ENCODE measurements at regions not wholly inside any gene's neighbourhood (a gene's known extent, or its start where the extent isn't known, plus 50 kb on each side); places are given as distances from the start of the nearest gene placed in this dataset.
"Not testable (repeated sequence)": the region's sequence is repeated elsewhere in the genome, so short reads cannot be mapped to it uniquely, and the experiment has no call there.

DNA sequence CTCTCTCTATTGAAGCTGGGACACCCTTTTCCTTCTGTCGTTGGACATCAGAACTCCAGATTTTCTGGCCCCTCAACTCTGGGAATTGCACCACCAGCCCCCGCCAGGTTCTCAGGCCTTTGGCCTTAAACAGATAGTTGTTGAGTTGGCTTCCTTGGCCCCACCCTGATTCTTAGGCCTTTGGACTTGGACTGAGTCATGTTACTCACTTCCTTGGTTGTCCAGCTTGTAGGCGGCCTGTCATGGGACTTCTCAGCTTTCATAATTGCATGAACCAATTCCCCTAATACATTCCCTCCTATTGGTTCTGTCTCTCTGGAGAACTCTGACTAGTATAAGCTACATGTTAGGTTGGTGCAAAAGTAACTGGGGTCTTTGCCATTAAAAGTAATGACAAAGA, 195.7 kb downstream of the GPAT3 start:
- Histone ChIP-seq H3K27ac (ENCODE audit: insufficient read depth in 1 of 2, low read depth in 1 of 2, low read length in 2 of 2, poor library complexity in 1 of 2, severe bottlenecking in 2 of 2) (no peak overlapping the region), H3K27me3 (replicated peaks in 2 of 5; ENCODE audit: control insufficient read depth in 4 of 5, insufficient read depth in 5 of 5, low read length in 4 of 5) (peaks cover 0 to 2% (median 0%) of the 10 kb centered on the region in 5 experiments), H3K9me3 (ENCODE audit: control extremely low read depth in 1 of 5, control insufficient read depth in 4 of 5, insufficient read depth in 2 of 5, low read depth in 1 of 5, low read length in 4 of 5) (peaks cover 0 to 8% (median 0%) of the 10 kb centered on the region in 5 experiments), H3K4me3 (ENCODE audit: control insufficient read depth in 1 of 7, extremely low read depth in 1 of 7, insufficient read depth in 4 of 7, low read depth in 2 of 7, low read length in 6 of 7) (no peak overlapping the region), H3K36me3 (ENCODE audit: control insufficient read depth in 4 of 4, insufficient read depth in 4 of 4, low read length in 3 of 4) (no peaks in the 10 kb centered on the region), H3K4me1 (ENCODE audit: control extremely low read depth in 1 of 4, control insufficient read depth in 4 of 4, insufficient read depth in 4 of 4, low read length in 3 of 4) (no peaks in the 10 kb centered on the region)
- POLR2A ChIA-PET: no interaction called here
- CTCF ChIA-PET: no interaction called here
- 100% methylated on average over 1 of the region's 3 CpGs for WGBS (ENCODE audit: insufficient coverage)
- DNase-seq: no peak

DNA sequence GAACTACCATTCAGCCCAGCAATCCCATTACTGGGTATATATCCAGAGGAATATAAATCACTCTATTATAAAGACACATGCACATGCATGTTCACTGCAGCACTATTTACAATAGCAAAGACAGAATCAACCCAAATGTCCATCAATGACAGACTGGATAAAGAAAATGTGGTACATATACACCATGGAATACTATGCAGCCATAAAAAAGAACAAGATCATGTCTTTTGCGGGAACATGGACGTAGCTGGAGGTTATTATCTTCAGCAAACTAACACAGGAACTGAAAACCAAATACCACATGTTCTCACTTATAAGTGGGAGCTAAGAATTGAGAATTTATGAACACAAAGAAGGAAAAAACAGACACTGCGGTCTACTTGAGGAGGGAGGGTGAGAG, 195.1 kb downstream of the GPAT3 start:
- H3K9me3 ChIP-seq (ENCODE audit: control extremely low read depth in 1 of 5, control insufficient read depth in 4 of 5, insufficient read depth in 2 of 5, low read depth in 1 of 5, low read length in 4 of 5); POLR2A ChIA-PET: not testable (repeated sequence)
- no CpG with 5 or more reads among the region's 3 CpGs for WGBS (ENCODE audit: insufficient coverage)

DNA sequence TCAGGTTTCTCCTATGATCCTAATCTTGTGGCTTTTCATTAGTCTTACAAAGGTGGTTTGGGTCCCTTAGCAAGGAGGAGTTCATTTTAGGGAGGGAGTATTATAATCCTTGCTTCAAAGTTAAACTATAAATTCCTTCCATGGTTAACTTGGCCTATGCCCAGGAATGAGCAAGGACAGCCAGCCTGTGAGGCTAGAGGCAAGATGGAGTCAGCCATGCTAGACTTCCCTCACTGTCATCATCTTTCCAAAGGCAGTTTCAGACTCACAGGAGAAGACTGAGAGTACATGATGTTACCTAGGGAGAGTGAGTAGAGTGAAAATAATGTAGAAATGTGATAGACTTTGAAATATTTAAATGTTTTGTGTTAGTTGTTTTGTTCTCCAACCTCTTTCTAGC, 192.3 kb downstream of the GPAT3 start:
- Histone ChIP-seq H3K27ac (ENCODE audit: insufficient read depth in 1 of 2, low read depth in 1 of 2, low read length in 2 of 2, poor library complexity in 1 of 2, severe bottlenecking in 2 of 2) (no peak overlapping the region), H3K4me3 (ENCODE audit: control insufficient read depth in 1 of 7, extremely low read depth in 1 of 7, insufficient read depth in 4 of 7, low read depth in 2 of 7, low read length in 6 of 7) (no peak overlapping the region), H3K27me3 (replicated peaks in 2 of 5; ENCODE audit: control insufficient read depth in 4 of 5, insufficient read depth in 5 of 5, low read length in 4 of 5) (no peaks in the 10 kb centered on the region), H3K4me1 (ENCODE audit: control extremely low read depth in 1 of 4, control insufficient read depth in 4 of 4, insufficient read depth in 4 of 4, low read length in 3 of 4) (no peaks in the 10 kb centered on the region), H3K9me3 (ENCODE audit: control extremely low read depth in 1 of 5, control insufficient read depth in 4 of 5, insufficient read depth in 2 of 5, low read depth in 1 of 5, low read length in 4 of 5) (peaks cover 0 to 8% (median 0%) of the 10 kb centered on the region in 5 experiments), H3K36me3 (ENCODE audit: control insufficient read depth in 4 of 4, insufficient read depth in 4 of 4, low read length in 3 of 4) (no peaks in the 10 kb centered on the region)
- no peak for DNase-seq
- ChIA-PET CTCF (no interaction called here), POLR2A (no interaction called here)

More for the DNA sequence above, 195.1 kb downstream of the GPAT3 start:
- H3K36me3 ChIP-seq (ENCODE audit: control insufficient read depth in 4 of 4, insufficient read depth in 4 of 4, low read length in 3 of 4); DNase-seq; CTCF ChIA-PET; H3K27me3 ChIP-seq (replicated peaks in 2 of 5; ENCODE audit: control insufficient read depth in 4 of 5, insufficient read depth in 5 of 5, low read length in 4 of 5); H3K4me3 ChIP-seq (ENCODE audit: control insufficient read depth in 1 of 7, extremely low read depth in 1 of 7, insufficient read depth in 4 of 7, low read depth in 2 of 7, low read length in 6 of 7); H3K4me1 ChIP-seq (ENCODE audit: control extremely low read depth in 1 of 4, control insufficient read depth in 4 of 4, insufficient read depth in 4 of 4, low read length in 3 of 4); H3K27ac ChIP-seq (ENCODE audit: insufficient read depth in 1 of 2, low read depth in 1 of 2, low read length in 2 of 2, poor library complexity in 1 of 2, severe bottlenecking in 2 of 2): not testable (repeated sequence)

DNA sequence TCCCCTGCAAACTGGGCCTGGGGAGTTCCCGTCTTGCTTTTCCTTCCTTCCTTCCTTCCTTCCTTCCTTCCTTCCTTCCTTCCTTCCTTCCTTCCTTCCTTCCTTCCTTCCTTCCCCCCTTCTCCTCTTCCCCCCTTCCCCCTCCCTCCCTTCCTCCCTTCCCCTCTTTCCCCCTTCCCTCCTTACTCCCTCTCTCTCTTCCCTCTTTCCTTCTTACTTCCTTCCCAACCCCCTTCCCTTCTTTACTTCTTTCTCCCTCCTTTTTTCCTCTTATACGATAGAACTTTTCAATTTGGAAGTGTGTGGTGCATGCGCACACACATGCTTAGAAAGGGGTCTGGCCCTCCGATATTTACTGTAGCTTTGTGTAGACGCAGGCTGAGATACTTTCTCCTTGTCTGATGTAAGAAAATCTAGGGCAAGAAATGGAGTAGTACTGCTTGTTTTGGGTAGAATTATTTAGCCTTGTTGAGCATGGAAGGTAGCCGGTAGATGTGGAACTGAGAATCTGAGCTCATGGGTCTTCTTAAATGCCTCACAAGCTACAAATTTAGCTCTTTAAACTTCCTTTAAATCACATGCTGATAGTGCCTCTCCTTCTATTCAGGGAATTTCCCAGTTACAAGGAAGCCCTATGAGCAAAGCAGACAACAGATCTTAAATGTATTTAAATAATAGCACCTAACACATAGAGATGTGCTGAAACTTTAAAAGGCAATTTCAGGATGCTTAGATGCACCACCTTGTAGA, 189.6 kb downstream of the GPAT3 start:
- no peaks in the 10 kb centered on the region for H3K27me3 ChIP-seq (replicated peaks in 2 of 5; ENCODE audit: control insufficient read depth in 4 of 5, insufficient read depth in 5 of 5, low read length in 4 of 5)
- H3K4me3 ChIP-seq (ENCODE audit: control insufficient read depth in 1 of 7, extremely low read depth in 1 of 7, insufficient read depth in 4 of 7, low read depth in 2 of 7, low read length in 6 of 7): no peak overlapping the region
- WGBS (ENCODE audit: insufficient coverage): 93% methylated on average over 4 of the region's 6 CpGs
- no peak for DNase-seq
- H3K27ac ChIP-seq (ENCODE audit: insufficient read depth in 1 of 2, low read depth in 1 of 2, low read length in 2 of 2, poor library complexity in 1 of 2, severe bottlenecking in 2 of 2): no peak overlapping the region
- H3K36me3 ChIP-seq (ENCODE audit: control insufficient read depth in 4 of 4, insufficient read depth in 4 of 4, low read length in 3 of 4): no peaks in the 10 kb centered on the region
- peaks cover 0 to 3% (median 0%) of the 10 kb centered on the region in 4 experiments for H3K4me1 ChIP-seq (ENCODE audit: control extremely low read depth in 1 of 4, control insufficient read depth in 4 of 4, insufficient read depth in 4 of 4, low read length in 3 of 4)
- peaks cover 0 to 8% (median 0%) of the 10 kb centered on the region in 5 experiments for H3K9me3 ChIP-seq (ENCODE audit: control extremely low read depth in 1 of 5, control insufficient read depth in 4 of 5, insufficient read depth in 2 of 5, low read depth in 1 of 5, low read length in 4 of 5)
- ChIA-PET POLR2A (no interaction called here), CTCF (no interaction called here)

DNA sequence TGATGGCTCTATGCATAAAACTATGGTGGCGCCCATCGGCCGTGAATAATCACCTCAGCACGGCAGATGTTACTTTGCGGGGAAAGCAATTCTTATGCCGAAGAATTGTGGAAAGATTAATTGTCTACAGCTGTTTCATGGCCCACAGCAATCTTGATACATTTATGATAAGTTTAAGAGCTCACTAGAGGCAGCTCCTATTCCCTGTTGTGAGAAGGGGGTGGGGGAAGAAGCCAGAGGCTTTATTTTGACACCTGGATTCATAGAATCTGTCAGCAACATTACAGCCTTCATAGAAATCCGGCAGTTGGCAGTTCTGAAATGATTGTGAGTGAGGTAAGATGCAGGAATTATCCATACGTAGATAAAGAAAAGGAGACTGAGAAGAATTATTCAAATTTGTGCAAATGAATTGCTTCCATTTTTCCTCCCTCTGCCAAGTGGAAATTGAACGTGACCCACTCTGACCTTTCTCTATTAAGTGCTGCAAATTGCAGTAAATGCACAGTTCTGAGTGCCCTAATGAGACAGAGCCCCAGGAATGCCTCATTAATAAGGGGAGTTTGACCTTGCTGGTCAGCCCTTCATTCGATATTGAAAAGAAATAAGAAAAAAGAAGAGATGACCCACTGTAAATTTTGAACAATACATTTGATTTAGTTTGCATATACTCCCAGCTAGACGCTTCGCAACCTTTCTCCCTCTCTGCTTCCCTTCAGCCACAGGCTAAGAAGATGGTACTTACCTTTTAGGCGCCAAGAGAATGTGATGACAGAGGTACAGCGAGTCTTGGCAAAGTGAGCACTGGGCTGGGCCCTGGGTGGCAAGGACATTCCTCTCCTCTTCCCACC, 188.8 kb downstream of the GPAT3 start:
- Histone ChIP-seq H3K36me3 (ENCODE audit: control insufficient read depth in 4 of 4, insufficient read depth in 4 of 4, low read length in 3 of 4) (no peaks in the 10 kb centered on the region), H3K27me3 (replicated peaks in 2 of 5; ENCODE audit: control insufficient read depth in 4 of 5, insufficient read depth in 5 of 5, low read length in 4 of 5) (no peaks in the 10 kb centered on the region), H3K9me3 (ENCODE audit: control extremely low read depth in 1 of 5, control insufficient read depth in 4 of 5, insufficient read depth in 2 of 5, low read depth in 1 of 5, low read length in 4 of 5) (peaks cover 0 to 4% (median 0%) of the 10 kb centered on the region in 5 experiments), H3K4me3 (ENCODE audit: control insufficient read depth in 1 of 7, extremely low read depth in 1 of 7, insufficient read depth in 4 of 7, low read depth in 2 of 7, low read length in 6 of 7) (no peak overlapping the region), H3K4me1 (ENCODE audit: control extremely low read depth in 1 of 4, control insufficient read depth in 4 of 4, insufficient read depth in 4 of 4, low read length in 3 of 4) (peaks cover 0 to 3% (median 0%) of the 10 kb centered on the region in 4 experiments), H3K27ac (ENCODE audit: insufficient read depth in 1 of 2, low read depth in 1 of 2, low read length in 2 of 2, poor library complexity in 1 of 2, severe bottlenecking in 2 of 2) (no peak overlapping the region)
- CTCF ChIA-PET: no interaction called here
- 95% methylated on average over 10 of the region's 14 CpGs for WGBS (ENCODE audit: insufficient coverage)
- DNase-seq: no peak
- POLR2A ChIA-PET: no interaction called here

DNA sequence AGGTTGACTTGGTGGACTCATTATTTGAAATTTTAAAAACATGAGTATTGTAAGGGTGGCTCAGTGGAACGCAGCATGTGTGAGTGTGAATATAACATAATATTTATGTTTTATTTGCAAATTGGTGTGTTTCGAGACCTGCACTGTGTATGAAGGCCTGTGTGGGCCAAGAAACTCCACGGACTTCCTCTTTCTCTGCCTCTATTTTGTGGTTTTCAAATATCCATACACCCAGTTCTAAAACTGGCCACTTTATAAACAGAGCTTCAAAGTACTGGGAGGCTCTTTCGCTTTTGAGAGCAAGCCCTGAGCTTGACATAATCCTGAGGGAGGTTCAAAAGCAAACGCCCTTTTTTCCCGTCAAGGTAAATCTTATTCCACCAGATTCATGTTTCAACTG, 187.7 kb downstream of the GPAT3 start:
- ChIA-PET POLR2A (no interaction called here), CTCF (no interaction called here)
- no peaks in the 10 kb centered on the region for H3K27me3 ChIP-seq (replicated peaks in 2 of 5; ENCODE audit: control insufficient read depth in 4 of 5, insufficient read depth in 5 of 5, low read length in 4 of 5)
- no peak overlapping the region for H3K4me3 ChIP-seq (ENCODE audit: control insufficient read depth in 1 of 7, extremely low read depth in 1 of 7, insufficient read depth in 4 of 7, low read depth in 2 of 7, low read length in 6 of 7)
- WGBS (ENCODE audit: insufficient coverage): 38% methylated on average over 4 of the region's 6 CpGs
- no peaks in the 10 kb centered on the region for H3K9me3 ChIP-seq (ENCODE audit: control extremely low read depth in 1 of 5, control insufficient read depth in 4 of 5, insufficient read depth in 2 of 5, low read depth in 1 of 5, low read length in 4 of 5)
- DNase-seq: peak in 2 of 3 donors; percentile 3 to 22
- H3K27ac ChIP-seq (ENCODE audit: insufficient read depth in 1 of 2, low read depth in 1 of 2, low read length in 2 of 2, poor library complexity in 1 of 2, severe bottlenecking in 2 of 2): no peak overlapping the region
- peaks cover 0 to 3% (median 0%) of the 10 kb centered on the region in 4 experiments for H3K4me1 ChIP-seq (ENCODE audit: control extremely low read depth in 1 of 4, control insufficient read depth in 4 of 4, insufficient read depth in 4 of 4, low read length in 3 of 4)
- H3K36me3 ChIP-seq (ENCODE audit: control insufficient read depth in 4 of 4, insufficient read depth in 4 of 4, low read length in 3 of 4): no peaks in the 10 kb centered on the region

DNA sequence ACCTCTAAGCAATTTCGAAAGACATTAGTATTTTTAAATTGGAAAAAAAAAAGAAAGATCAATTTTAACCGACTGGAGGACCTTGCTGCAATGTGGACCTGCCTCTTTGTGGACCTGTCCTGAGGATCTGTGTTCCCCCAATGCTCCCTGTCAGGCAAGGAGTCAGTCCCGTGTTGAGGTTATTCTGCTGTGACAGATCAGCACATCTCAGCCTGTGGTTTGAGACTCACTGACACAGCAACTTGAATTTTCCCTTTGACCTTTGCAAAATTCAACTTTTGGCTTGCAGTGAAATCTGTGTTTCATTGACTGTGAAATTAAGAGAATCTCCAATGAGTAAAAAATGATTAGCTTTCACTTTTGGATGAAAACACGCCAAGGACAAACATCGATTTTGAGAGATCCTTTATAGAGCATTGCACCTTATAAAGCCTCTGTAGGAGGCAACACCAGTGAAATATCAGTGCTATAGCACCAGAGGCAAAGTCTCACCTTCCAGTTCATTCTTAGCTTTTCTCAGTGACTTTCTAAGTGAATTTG, 186.9 kb downstream of the GPAT3 start:
- no peak for DNase-seq
- H3K9me3 ChIP-seq (ENCODE audit: control extremely low read depth in 1 of 5, control insufficient read depth in 4 of 5, insufficient read depth in 2 of 5, low read depth in 1 of 5, low read length in 4 of 5): no peaks in the 10 kb centered on the region
- H3K27me3 ChIP-seq (replicated peaks in 2 of 5; ENCODE audit: control insufficient read depth in 4 of 5, insufficient read depth in 5 of 5, low read length in 4 of 5): no peaks in the 10 kb centered on the region
- no peaks in the 10 kb centered on the region for H3K36me3 ChIP-seq (ENCODE audit: control insufficient read depth in 4 of 4, insufficient read depth in 4 of 4, low read length in 3 of 4)
- H3K27ac ChIP-seq (ENCODE audit: insufficient read depth in 1 of 2, low read depth in 1 of 2, low read length in 2 of 2, poor library complexity in 1 of 2, severe bottlenecking in 2 of 2): no peak overlapping the region
- H3K4me3 ChIP-seq (ENCODE audit: control insufficient read depth in 1 of 7, extremely low read depth in 1 of 7, insufficient read depth in 4 of 7, low read depth in 2 of 7, low read length in 6 of 7): no peak overlapping the region
- POLR2A ChIA-PET: no interaction called here
- H3K4me1 ChIP-seq (ENCODE audit: control extremely low read depth in 1 of 4, control insufficient read depth in 4 of 4, insufficient read depth in 4 of 4, low read length in 3 of 4): peaks cover 0 to 3% (median 0%) of the 10 kb centered on the region in 4 experiments
- WGBS (ENCODE audit: insufficient coverage): 100% methylated on average over 4 of the region's 5 CpGs
- CTCF ChIA-PET: no interaction called here

Data from common myeloid progenitor, CD34-positive (primary cell).